HCT116 (cell line): ENCODE measurements at regions not wholly inside any gene's neighbourhood (a gene's known extent, or its start where the extent isn't known, plus 50 kb on each side); places are given as distances from the start of the nearest gene placed in this dataset.

ENCODE experiments used
- ATAC-seq: fragments of 200-7000 bp; cut with Tn5 transposase; 2 replicates; pipeline ENCODE4 v1.9.1; 2020; ENCODE audit warnings: mild to moderate bottlenecking, moderate library complexity
- BruUV-seq: library from RNA; stranded (reverse); fragments of 400-500 nt; replicated peaks from 2 replicates; lab custom pipeline; 2021; lab: Mats Ljungman, UMichigan
- CTCF ChIA-PET: fragments of 300-600 bp; sonication (Branson Sonifier 250); formaldehyde crosslinking; loops from one replicate; lab custom pipeline; 2021; ENCODE audit warnings: antibody characterized with exemption; lab: Charles Lee
- POLR2A ChIA-PET: fragments of 300-600, 350-600 bp; sonication (Branson Sonifier 250); formaldehyde crosslinking; loops from one replicate; lab custom pipeline; 2021; ENCODE audit warnings: antibody characterized with exemption; lab: Charles Lee
- RAD21 ChIA-PET, 2 experiments: fragments of 300-600 bp; sonication (Branson Sonifier 250); formaldehyde crosslinking; loops; one replicate each; lab custom pipeline; 2023; ENCODE audit warnings: low total read pairs in 2 of 2; ENCODE audit not compliant: uncharacterized antibody in 2 of 2, unreplicated experiment in 2 of 2, low non-redundant PET in 1 of 2; lab: Charles Lee
- DNase-seq: peaks from one replicate; pipeline ENCODE4 v3.0.0-alpha.2; 2010; ENCODE audit warnings: low read depth, low spot score
- H2AFZ ChIP-seq: fragments of 200-600 bp; shearing (Covaris generic), sonication (generic); 2 replicates; pipeline ENCODE4 v1.6.1; 2017; ENCODE audit warnings: low read depth, mixed run types, mixed read lengths, antibody characterized with exemption, low read length; ENCODE audit not compliant: poor library complexity, severe bottlenecking
- H3K27ac ChIP-seq: 2 replicates; pipeline ENCODE4 v1.5.1; 2012; ENCODE audit warnings: low read depth, low read length
- H3K27me3 ChIP-seq: fragments of 200-600 bp; sonication (generic); 2 replicates; pipeline ENCODE4 v1.6.1; 2016; ENCODE audit warnings: mixed run types, low read length, mixed read lengths; ENCODE audit not compliant: insufficient read depth
- H3K36me3 ChIP-seq, 2 experiments: fragments of 200-500 bp in 1 of 2; fragments of 200-600 bp in 1 of 2; sonication (Bioruptor generic) in 1 of 2; sonication (generic) in 1 of 2; 2 replicates each; pipeline versions ENCODE4 v1.5.1 to v1.6.1; 2014 to 2016; ENCODE audit warnings: low read length in 2 of 2, inconsistent platforms in 1 of 2, mixed read lengths in 1 of 2, mixed run types in 1 of 2; ENCODE audit not compliant: insufficient read depth in 2 of 2, control insufficient read depth in 1 of 2
- H3K4me1 ChIP-seq, 2 experiments: fragments of 200-600 bp in 1 of 2; sonication (generic) in 1 of 2; 2 replicates each; pipeline versions ENCODE4 v1.5.1 to v1.6.1; 2012 to 2017; ENCODE audit warnings: low read length in 2 of 2, inconsistent platforms in 1 of 2, mild to moderate bottlenecking in 1 of 2, mixed read lengths in 1 of 2, mixed run types in 1 of 2, moderate library complexity in 1 of 2; ENCODE audit not compliant: insufficient read depth in 2 of 2, control insufficient read depth in 1 of 2
- H3K4me2 ChIP-seq: fragments of 200-600 bp; sonication (generic); 2 replicates; pipeline ENCODE4 v1.6.1; 2017; ENCODE audit warnings: mixed run types, low read length, mixed read lengths
- H3K4me3 ChIP-seq, 2 experiments: fragments of 200-600 bp in 1 of 2; sonication (generic) in 1 of 2; replicated peaks in 1 of 2; 2 replicates each; pipeline ENCODE4 v1.5.1; 2011 to 2016; ENCODE audit warnings: low read length in 2 of 2, control low read depth in 1 of 2, low read depth in 1 of 2, mild to moderate bottlenecking in 1 of 2, mixed read lengths in 1 of 2, mixed run types in 1 of 2
- H3K79me2 ChIP-seq: fragments of 200-600 bp; sonication (generic); 2 replicates; pipeline ENCODE4 v1.6.1; 2017; ENCODE audit warnings: mild to moderate bottlenecking, mixed run types, low read length, moderate library complexity, mixed read lengths; ENCODE audit not compliant: insufficient read depth
- H3K9ac ChIP-seq: fragments of 200-600 bp; sonication (generic); 2 replicates; pipeline ENCODE4 v1.6.1; 2016; ENCODE audit warnings: low read length, mixed read lengths
- H3K9me2 ChIP-seq: fragments of 200-600 bp; sonication (generic), shearing (Covaris generic); 2 replicates; pipeline ENCODE4 v1.6.1; 2017; ENCODE audit warnings: mixed run types, mild to moderate bottlenecking, moderate library complexity; ENCODE audit not compliant: insufficient read depth
- H3K9me3 ChIP-seq, 2 experiments: fragments of 200-500 bp in 1 of 2; fragments of 200-600 bp in 1 of 2; sonication (Bioruptor generic) in 1 of 2; sonication (generic) in 1 of 2; 2 replicates each; pipeline ENCODE4 v1.6.1; 2014 to 2017; ENCODE audit warnings: low read length in 2 of 2, mixed read lengths in 2 of 2, inconsistent platforms in 1 of 2, low read depth in 1 of 2, mild to moderate bottlenecking in 1 of 2, mixed run types in 1 of 2, moderate library complexity in 1 of 2; ENCODE audit not compliant: control insufficient read depth in 1 of 2, insufficient read depth in 1 of 2
- H4K20me1 ChIP-seq: fragments of 200-600 bp; sonication (generic), shearing (Covaris generic); 2 replicates; pipeline ENCODE4 v1.6.1; 2017; ENCODE audit warnings: mixed run types, mild to moderate bottlenecking, moderate library complexity; ENCODE audit not compliant: insufficient read depth
- CBX3 ChIP-seq: IDR thresholded peaks from 2 replicates; pipeline ENCODE4 v1.6.1; 2012; ENCODE audit warnings: low read depth
- EGR1 ChIP-seq: IDR thresholded peaks from 2 replicates; pipeline ENCODE4 v1.6.1; 2012; ENCODE audit warnings: low read depth
- EZH2 ChIP-seq: fragments of 200-600 bp; sonication (generic); IDR thresholded peaks from 2 replicates; pipeline ENCODE4 v1.6.1; 2017; ENCODE audit warnings: antibody characterized with exemption, mixed run types
- SIN3A ChIP-seq: IDR thresholded peaks from 2 replicates; pipeline ENCODE4 v1.6.1; 2012; ENCODE audit warnings: low read depth
- TCF7L2 ChIP-seq: IDR thresholded peaks from 2 replicates; pipeline ENCODE4 v1.7.0; 2011; ENCODE audit warnings: borderline replicate concordance, inconsistent platforms; ENCODE audit not compliant: insufficient read depth, insufficient read length; ENCODE audit errors: extremely low read depth
- ZFX ChIP-seq: fragments of 450-650 bp; IDR thresholded peaks from 2 replicates; pipeline ENCODE4 v1.6.1; 2017
- intact Hi-C: fragments of 100-400 bp; cut with micrococcal nuclease; formaldehyde crosslinking; loops from 2 replicates; pipeline ENCODE4 v1.10.0; 2022
- TF ChIP-seq, protein P1 (sequence below): IDR thresholded peaks from 2 replicates; pipeline ENCODE4 v1.6.1; 2012; ENCODE audit warnings: low read depth
- TF ChIP-seq, protein P2 (sequence below), 3 experiments: fragments of 200-600 bp in 1 of 3; sonication (generic) in 1 of 3; IDR thresholded peaks in 2 of 3; conservative IDR thresholded peaks in 1 of 3; 2 replicates each; pipeline ENCODE4 v1.5.1; 2012 to 2017; ENCODE audit warnings: low read depth in 2 of 3, low read length in 2 of 3, antibody characterized with exemption in 1 of 3, borderline replicate concordance in 1 of 3, control low read depth in 1 of 3, mild to moderate bottlenecking in 1 of 3, mixed read lengths in 1 of 3, mixed run types in 1 of 3, moderate library complexity in 1 of 3; ENCODE audit not compliant: insufficient read depth in 1 of 3
- TF ChIP-seq, protein P3 (sequence below): IDR thresholded peaks from 2 replicates; pipeline ENCODE4 v1.6.1; 2012
- TF ChIP-seq, protein P4 (sequence below): IDR thresholded peaks from 2 replicates; pipeline ENCODE4 v1.6.1; 2011; ENCODE audit warnings: mild to moderate bottlenecking, low read length, moderate library complexity; ENCODE audit not compliant: insufficient replicate concordance; ENCODE audit errors: extremely low read depth
- TF ChIP-seq, protein P5 (sequence below): IDR thresholded peaks from 2 replicates; pipeline ENCODE4 v1.6.1; 2012

DNA sequence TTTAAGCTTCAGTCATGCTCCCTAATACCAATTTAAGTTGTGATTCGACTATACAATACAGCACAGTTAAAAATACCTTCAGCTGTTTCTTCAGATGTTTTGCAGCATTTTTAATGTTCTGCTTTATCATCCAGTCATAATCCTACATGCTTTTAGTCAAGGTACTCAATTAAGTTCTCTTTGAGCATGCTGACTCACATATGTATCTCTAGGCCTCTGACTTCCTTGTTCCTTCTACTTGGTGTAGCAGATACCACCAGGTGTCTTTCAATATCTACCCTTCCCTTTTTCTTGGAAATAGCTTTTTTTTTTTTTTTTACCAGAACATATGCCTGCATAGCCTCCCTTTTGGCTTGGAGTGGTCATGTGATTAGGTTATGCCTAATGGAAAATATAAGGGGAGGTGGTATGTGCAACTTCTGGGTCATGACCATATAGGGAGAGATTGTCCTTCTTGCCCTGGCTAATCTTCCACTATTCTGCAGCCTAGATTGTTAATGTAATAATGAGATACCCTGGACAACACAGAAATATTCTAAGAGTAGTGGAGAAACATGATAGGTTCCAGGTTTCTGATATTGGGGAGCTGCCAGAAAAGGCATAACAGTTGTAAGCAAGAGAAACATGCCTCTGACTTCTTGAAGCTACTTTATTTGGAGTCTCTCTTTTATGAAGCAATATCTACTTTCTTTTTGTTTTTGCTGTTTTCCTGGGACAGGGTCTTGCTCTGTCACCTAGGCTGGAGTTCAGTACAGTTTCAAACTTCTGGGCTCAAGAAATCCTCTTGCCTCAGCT lies 737.2 kb upstream of the SLIT2 start:
- ChIA-PET POLR2A (no interaction called here), RAD21 (no interaction called here), CTCF (no interaction called here)
- H3K4me1 ChIP-seq, result no peaks in the 10 kb centered on the region
- intact Hi-C loops, result no loop called here
- H3K9me2 ChIP-seq, result no peaks in the 10 kb centered on the region
- TF ChIP-seq, protein P1, sequence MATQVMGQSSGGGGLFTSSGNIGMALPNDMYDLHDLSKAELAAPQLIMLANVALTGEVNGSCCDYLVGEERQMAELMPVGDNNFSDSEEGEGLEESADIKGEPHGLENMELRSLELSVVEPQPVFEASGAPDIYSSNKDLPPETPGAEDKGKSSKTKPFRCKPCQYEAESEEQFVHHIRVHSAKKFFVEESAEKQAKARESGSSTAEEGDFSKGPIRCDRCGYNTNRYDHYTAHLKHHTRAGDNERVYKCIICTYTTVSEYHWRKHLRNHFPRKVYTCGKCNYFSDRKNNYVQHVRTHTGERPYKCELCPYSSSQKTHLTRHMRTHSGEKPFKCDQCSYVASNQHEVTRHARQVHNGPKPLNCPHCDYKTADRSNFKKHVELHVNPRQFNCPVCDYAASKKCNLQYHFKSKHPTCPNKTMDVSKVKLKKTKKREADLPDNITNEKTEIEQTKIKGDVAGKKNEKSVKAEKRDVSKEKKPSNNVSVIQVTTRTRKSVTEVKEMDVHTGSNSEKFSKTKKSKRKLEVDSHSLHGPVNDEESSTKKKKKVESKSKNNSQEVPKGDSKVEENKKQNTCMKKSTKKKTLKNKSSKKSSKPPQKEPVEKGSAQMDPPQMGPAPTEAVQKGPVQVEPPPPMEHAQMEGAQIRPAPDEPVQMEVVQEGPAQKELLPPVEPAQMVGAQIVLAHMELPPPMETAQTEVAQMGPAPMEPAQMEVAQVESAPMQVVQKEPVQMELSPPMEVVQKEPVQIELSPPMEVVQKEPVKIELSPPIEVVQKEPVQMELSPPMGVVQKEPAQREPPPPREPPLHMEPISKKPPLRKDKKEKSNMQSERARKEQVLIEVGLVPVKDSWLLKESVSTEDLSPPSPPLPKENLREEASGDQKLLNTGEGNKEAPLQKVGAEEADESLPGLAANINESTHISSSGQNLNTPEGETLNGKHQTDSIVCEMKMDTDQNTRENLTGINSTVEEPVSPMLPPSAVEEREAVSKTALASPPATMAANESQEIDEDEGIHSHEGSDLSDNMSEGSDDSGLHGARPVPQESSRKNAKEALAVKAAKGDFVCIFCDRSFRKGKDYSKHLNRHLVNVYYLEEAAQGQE, result no peak
- TF ChIP-seq EZH2 (no peak), TCF7L2 (no peak), SIN3A (no peak), EGR1 (no peak), ZFX (no peak), CBX3 (no peak)
- TF ChIP-seq, protein P2, sequence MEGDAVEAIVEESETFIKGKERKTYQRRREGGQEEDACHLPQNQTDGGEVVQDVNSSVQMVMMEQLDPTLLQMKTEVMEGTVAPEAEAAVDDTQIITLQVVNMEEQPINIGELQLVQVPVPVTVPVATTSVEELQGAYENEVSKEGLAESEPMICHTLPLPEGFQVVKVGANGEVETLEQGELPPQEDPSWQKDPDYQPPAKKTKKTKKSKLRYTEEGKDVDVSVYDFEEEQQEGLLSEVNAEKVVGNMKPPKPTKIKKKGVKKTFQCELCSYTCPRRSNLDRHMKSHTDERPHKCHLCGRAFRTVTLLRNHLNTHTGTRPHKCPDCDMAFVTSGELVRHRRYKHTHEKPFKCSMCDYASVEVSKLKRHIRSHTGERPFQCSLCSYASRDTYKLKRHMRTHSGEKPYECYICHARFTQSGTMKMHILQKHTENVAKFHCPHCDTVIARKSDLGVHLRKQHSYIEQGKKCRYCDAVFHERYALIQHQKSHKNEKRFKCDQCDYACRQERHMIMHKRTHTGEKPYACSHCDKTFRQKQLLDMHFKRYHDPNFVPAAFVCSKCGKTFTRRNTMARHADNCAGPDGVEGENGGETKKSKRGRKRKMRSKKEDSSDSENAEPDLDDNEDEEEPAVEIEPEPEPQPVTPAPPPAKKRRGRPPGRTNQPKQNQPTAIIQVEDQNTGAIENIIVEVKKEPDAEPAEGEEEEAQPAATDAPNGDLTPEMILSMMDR (IDR thresholded peaks at IDR 0.05 in 2 of 3, conservative IDR thresholded peaks at IDR 0.05 in 1 of 3; ENCODE audit: borderline replicate concordance in 1 of 3, insufficient read depth in 1 of 3, low read depth in 2 of 3, low read length in 2 of 3), result no peak
- TF ChIP-seq, protein P3, sequence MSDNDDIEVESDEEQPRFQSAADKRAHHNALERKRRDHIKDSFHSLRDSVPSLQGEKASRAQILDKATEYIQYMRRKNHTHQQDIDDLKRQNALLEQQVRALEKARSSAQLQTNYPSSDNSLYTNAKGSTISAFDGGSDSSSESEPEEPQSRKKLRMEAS, result no peak
- TF ChIP-seq, protein P4, sequence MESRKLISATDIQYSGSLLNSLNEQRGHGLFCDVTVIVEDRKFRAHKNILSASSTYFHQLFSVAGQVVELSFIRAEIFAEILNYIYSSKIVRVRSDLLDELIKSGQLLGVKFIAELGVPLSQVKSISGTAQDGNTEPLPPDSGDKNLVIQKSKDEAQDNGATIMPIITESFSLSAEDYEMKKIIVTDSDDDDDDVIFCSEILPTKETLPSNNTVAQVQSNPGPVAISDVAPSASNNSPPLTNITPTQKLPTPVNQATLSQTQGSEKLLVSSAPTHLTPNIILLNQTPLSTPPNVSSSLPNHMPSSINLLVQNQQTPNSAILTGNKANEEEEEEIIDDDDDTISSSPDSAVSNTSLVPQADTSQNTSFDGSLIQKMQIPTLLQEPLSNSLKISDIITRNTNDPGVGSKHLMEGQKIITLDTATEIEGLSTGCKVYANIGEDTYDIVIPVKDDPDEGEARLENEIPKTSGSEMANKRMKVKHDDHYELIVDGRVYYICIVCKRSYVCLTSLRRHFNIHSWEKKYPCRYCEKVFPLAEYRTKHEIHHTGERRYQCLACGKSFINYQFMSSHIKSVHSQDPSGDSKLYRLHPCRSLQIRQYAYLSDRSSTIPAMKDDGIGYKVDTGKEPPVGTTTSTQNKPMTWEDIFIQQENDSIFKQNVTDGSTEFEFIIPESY, result no peak
- TF ChIP-seq, protein P5, sequence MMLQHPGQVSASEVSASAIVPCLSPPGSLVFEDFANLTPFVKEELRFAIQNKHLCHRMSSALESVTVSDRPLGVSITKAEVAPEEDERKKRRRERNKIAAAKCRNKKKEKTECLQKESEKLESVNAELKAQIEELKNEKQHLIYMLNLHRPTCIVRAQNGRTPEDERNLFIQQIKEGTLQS, result no peak
- 0 out of 4 replicates have a peak, but pooled peaks cover 0 to 3% of the 10 kb centered on the region in 2 experiments for H3K9me3 ChIP-seq
- no peak overlapping the region for H2AFZ ChIP-seq
- no peaks in the 10 kb centered on the region for H4K20me1 ChIP-seq
- DNase-seq (no peak), ATAC-seq (no peak)
- no peaks in the 10 kb centered on the region for H3K27me3 ChIP-seq
- no TSS peak for BruUV-seq
- no peak overlapping the region for H3K9ac ChIP-seq
- H3K4me3 ChIP-seq, result no peak overlapping the region
- no peak overlapping the region for H3K27ac ChIP-seq
- no peak overlapping the region for H3K4me2 ChIP-seq
- no peaks in the 10 kb centered on the region for H3K36me3 ChIP-seq
- no peaks in the 10 kb centered on the region for H3K79me2 ChIP-seq
